Stimulated activated naive CD4-positive, alpha-beta T cell treated with Interleukin-2 at 50 U/mL for 16 hours (primary cell): ENCODE measurements at regions not wholly inside any gene's neighbourhood (a gene's known extent, or its start where the extent isn't known, plus 50 kb on each side); places are given as distances from the start of the nearest gene placed in this dataset.

Experiments
- DNase-seq: peaks from one replicate; lab custom pipeline; 2025; lab: John Stamatoyannopoulos, UW

GRCh38 chr21:31566064-31566463 lies 93.4 kb upstream of the SOD1 start:
- DNase-seq, result no peak

- DNase-seq, result no peak
Observed at GRCh38 chr21:31564439-31564838, 95.1 kb upstream of the SOD1 start.

- no peak for DNase-seq
Observed at GRCh38 chr21:31560479-31560878, 99.0 kb upstream of the SOD1 start.

- peak; percentile 89 for DNase-seq
Observed at GRCh38 chr21:31559368-31560119, 99.9 kb upstream of the SOD1 start.

GRCh38 chr21:31558962-31559367 lies 100.5 kb upstream of the SOD1 start:
- DNase-seq, result peak; percentile 87

- no peak for DNase-seq
Observed at GRCh38 chr21:31558189-31558961, 101.1 kb upstream of the SOD1 start.

GRCh38 chr21:31557421-31558188 lies 101.9 kb upstream of the SOD1 start:
- no peak for DNase-seq

GRCh38 chr21:31556662-31557061 lies 102.8 kb upstream of the SOD1 start:
- no peak for DNase-seq

- no peak for DNase-seq
Observed at GRCh38 chr21:31555741-31556191, 103.7 kb upstream of the SOD1 start.

GRCh38 chr21:31554511-31555022 lies 104.9 kb upstream of the SOD1 start:
- peak; percentile 16 for DNase-seq

- DNase-seq, result no peak
Observed at GRCh38 chr21:31553926-31554325, 105.6 kb upstream of the SOD1 start.

GRCh38 chr21:31553461-31553860 lies 106.0 kb upstream of the SOD1 start:
- DNase-seq, result no peak

- no peak for DNase-seq
Observed at GRCh38 chr21:31552826-31553225, 106.7 kb upstream of the SOD1 start.

GRCh38 chr21:31550070-31550469 lies 109.4 kb upstream of the SOD1 start:
- no peak for DNase-seq

GRCh38 chr21:31548688-31549087 lies 110.8 kb upstream of the SOD1 start:
- DNase-seq, result no peak

- DNase-seq, result no peak
Observed at GRCh38 chr21:31546443-31547170, 112.9 kb upstream of the SOD1 start.

GRCh38 chr21:31545036-31545435 lies 114.5 kb upstream of the SOD1 start:
- DNase-seq, result no peak

GRCh38 chr21:31543191-31543590 lies 116.3 kb upstream of the SOD1 start:
- DNase-seq, result no peak

- DNase-seq, result no peak
Observed at GRCh38 chr21:31538816-31539215, 120.7 kb upstream of the SOD1 start.

- no peak for DNase-seq
Observed at GRCh38 chr21:31537872-31538576, 121.5 kb upstream of the SOD1 start.

GRCh38 chr21:31536138-31536537 lies 123.4 kb upstream of the SOD1 start:
- DNase-seq, result no peak
